A673 (cell line): ENCODE measurements at regions not wholly inside any gene's neighbourhood (a gene's known extent, or its start where the extent isn't known, plus 50 kb on each side); places are given as distances from the start of the nearest gene placed in this dataset.

Experiments used
- BruUV-seq: library from RNA; stranded (reverse); fragments of 400-500 nt; replicated peaks from 2 replicates; lab custom pipeline; 2021; lab: Mats Ljungman, UMichigan
- CTCF ChIA-PET: fragments of 300-600 bp; sonication (Branson Sonifier 250); formaldehyde crosslinking; loops from one replicate; lab custom pipeline; 2022; ENCODE audit warnings: antibody characterized with exemption; lab: Charles Lee
- POLR2A ChIA-PET: fragments of 300-600 bp; sonication (Branson Sonifier 250); formaldehyde crosslinking; loops from one replicate; lab custom pipeline; 2022; ENCODE audit warnings: antibody characterized with exemption; ENCODE audit not compliant: low non-redundant PET; lab: Charles Lee
- DNase-seq: peaks from one replicate; pipeline ENCODE4 v3.0.0-alpha.2; 2015; ENCODE audit warnings: low spot score
- H3K27ac ChIP-seq: fragments of 200-600 bp; sonication (generic); 2 replicates; pipeline ENCODE4 v1.5.1; 2016; ENCODE audit warnings: mixed run types, low read depth, mild to moderate bottlenecking, mixed read lengths, antibody characterized with exemption, low read length; ENCODE audit not compliant: poor library complexity, severe bottlenecking
- H3K27me3 ChIP-seq: fragments of 200-600 bp; sonication (generic); replicated peaks from 2 replicates; pipeline ENCODE4 v1.6.1; 2017; ENCODE audit warnings: mixed run types, low read depth, mild to moderate bottlenecking, mixed read lengths, antibody characterized with exemption, low read length; ENCODE audit not compliant: insufficient read depth, poor library complexity
- H3K36me3 ChIP-seq: fragments of 200-600 bp; sonication (generic); 2 replicates; pipeline ENCODE4 v1.6.1; 2016; ENCODE audit warnings: mixed run types, mild to moderate bottlenecking, mixed read lengths, antibody characterized with exemption, low read length; ENCODE audit not compliant: insufficient read depth, poor library complexity, severe bottlenecking
- H3K4me1 ChIP-seq: fragments of 200-600 bp; sonication (generic); 2 replicates; pipeline ENCODE4 v1.6.1; 2017; ENCODE audit warnings: mixed run types, mild to moderate bottlenecking, mixed read lengths, antibody characterized with exemption, low read length; ENCODE audit not compliant: insufficient read depth, poor library complexity, severe bottlenecking
- H3K4me3 ChIP-seq: fragments of 200-600 bp; sonication (generic); 2 replicates; pipeline ENCODE4 v1.5.1; 2016; ENCODE audit warnings: low read depth, mixed run types, mild to moderate bottlenecking, mixed read lengths, low read length; ENCODE audit not compliant: poor library complexity, severe bottlenecking
- H3K9me3 ChIP-seq: fragments of 200-600 bp; sonication (generic); 2 replicates; pipeline ENCODE4 v1.6.1; 2016; ENCODE audit warnings: mixed run types, low read depth, mild to moderate bottlenecking, mixed read lengths, antibody characterized with exemption, low read length; ENCODE audit not compliant: poor library complexity, severe bottlenecking
- CTCF ChIP-seq: fragments of 300-800, 200-600 bp; sonication (generic); conservative IDR thresholded peaks from 2 replicates; pipeline ENCODE4 v1.5.1; 2017; ENCODE audit warnings: low read depth, mild to moderate bottlenecking, antibody characterized with exemption, low read length, moderate library complexity, mixed read lengths
- EZH2 ChIP-seq: fragments of 200-600 bp; sonication (generic); IDR thresholded peaks from 2 replicates; pipeline ENCODE4 v1.6.1; 2017; ENCODE audit warnings: borderline replicate concordance, low read depth, mild to moderate bottlenecking, mixed read lengths, antibody characterized with exemption, low read length; ENCODE audit not compliant: poor library complexity, severe bottlenecking
- intact Hi-C: fragments of 100-400 bp; cut with micrococcal nuclease; formaldehyde crosslinking; loops from one replicate; pipeline ENCODE4 v1.10.0; 2022; ENCODE audit not compliant: unreplicated experiment

GRCh38 chr4:58368221-58368620 is 1258.0 kb upstream of the IGFBP7 start:
- H3K36me3 ChIP-seq = no peaks in the 10 kb centered on the region
- no peaks in the 10 kb centered on the region for H3K27me3 ChIP-seq
- H3K4me3 ChIP-seq = no peak overlapping the region
- intact Hi-C loops = no loop called here
- TF ChIP-seq EZH2 (no peak), CTCF (no peak)
- H3K9me3 ChIP-seq = no peaks in the 10 kb centered on the region
- POLR2A ChIA-PET = no interaction called here
- DNase-seq = no peak
- H3K27ac ChIP-seq = no peak overlapping the region
- H3K4me1 ChIP-seq = no peaks in the 10 kb centered on the region
- CTCF ChIA-PET = no interaction called here
- no TSS peak for BruUV-seq

- no peak for DNase-seq
- intact Hi-C loops = no loop called here
- ChIA-PET POLR2A (no interaction called here), CTCF (no interaction called here)
- Histone ChIP-seq H3K27ac (no peak overlapping the region), H3K9me3 (no peaks in the 10 kb centered on the region), H3K36me3 (no peaks in the 10 kb centered on the region), H3K4me1 (no peaks in the 10 kb centered on the region), H3K4me3 (no peak overlapping the region), H3K27me3 (no peaks in the 10 kb centered on the region)
- TF ChIP-seq CTCF (no peak), EZH2 (no peak)
- BruUV-seq = no TSS peak
Observed at GRCh38 chr4:58360354-58361133, 1250.4 kb upstream of the IGFBP7 start.

GRCh38 chr4:58359590-58359989 is 1249.4 kb upstream of the IGFBP7 start:
- no peak overlapping the region for H3K4me3 ChIP-seq
- no peaks in the 10 kb centered on the region for H3K36me3 ChIP-seq
- ChIA-PET CTCF (no interaction called here), POLR2A (no interaction called here)
- no peak overlapping the region for H3K27ac ChIP-seq
- H3K4me1 ChIP-seq = no peaks in the 10 kb centered on the region
- no peak for DNase-seq
- no peaks in the 10 kb centered on the region for H3K27me3 ChIP-seq
- intact Hi-C loops = no loop called here
- H3K9me3 ChIP-seq = no peaks in the 10 kb centered on the region
- no TSS peak for BruUV-seq
- no peak for TF ChIP-seq CTCF
- no peak for TF ChIP-seq EZH2
